GM19468 (cell line): ENCODE measurements at regions not wholly inside any gene's neighbourhood (a gene's known extent, or its start where the extent isn't known, plus 50 kb on each side); places are given as distances from the start of the nearest gene placed in this dataset.

Experiments
- ATAC-seq: cut with Tn5 transposase; IDR thresholded peaks from one replicate; pipeline ENCODE4 v1.9.1; 2021; ENCODE audit warnings: mild to moderate bottlenecking, moderate library complexity, moderate number of reproducible peaks; ENCODE audit not compliant: unreplicated experiment; ENCODE audit errors: extremely low read depth

- ATAC-seq: no peak
These were observed 392.3 kb upstream of the MEF2C start for GRCh38 chr5:89275066-89275855.

- no peak for ATAC-seq
These were observed 390.3 kb upstream of the MEF2C start for GRCh38 chr5:89273289-89273688.

- no peak for ATAC-seq
These were observed 387.9 kb upstream of the MEF2C start for GRCh38 chr5:89270901-89271300.

- no peak for ATAC-seq
These were observed 386.7 kb upstream of the MEF2C start for GRCh38 chr5:89269721-89270120.

- no peak for ATAC-seq
These were observed 385.5 kb upstream of the MEF2C start for GRCh38 chr5:89268460-89268859.

GRCh38 chr5:89267788-89268187 is 384.8 kb upstream of the MEF2C start:
- no peak for ATAC-seq

- no peak for ATAC-seq
These were observed 382.7 kb upstream of the MEF2C start for GRCh38 chr5:89265511-89266179.

GRCh38 chr5:89263846-89264245 is 380.9 kb upstream of the MEF2C start:
- no peak for ATAC-seq

GRCh38 chr5:89262030-89262429 is 379.0 kb upstream of the MEF2C start:
- ATAC-seq: no peak

- no peak for ATAC-seq
These were observed 377.3 kb upstream of the MEF2C start for GRCh38 chr5:89260254-89260653.

- ATAC-seq: no peak
These were observed 373.0 kb upstream of the MEF2C start for GRCh38 chr5:89255845-89256463.

GRCh38 chr5:89253666-89254352 is 370.8 kb upstream of the MEF2C start:
- ATAC-seq: no peak

GRCh38 chr5:89246864-89247263 is 363.9 kb upstream of the MEF2C start:
- ATAC-seq: no peak

- ATAC-seq: no peak
These were observed 363.3 kb upstream of the MEF2C start for GRCh38 chr5:89246252-89246651.

- no peak for ATAC-seq
These were observed 360.6 kb upstream of the MEF2C start for GRCh38 chr5:89243611-89244010.

GRCh38 chr5:89241186-89241585 is 358.2 kb upstream of the MEF2C start:
- no peak for ATAC-seq

GRCh38 chr5:89236900-89237299 is 353.9 kb upstream of the MEF2C start:
- ATAC-seq: no peak

- ATAC-seq: no peak
These were observed 350.5 kb upstream of the MEF2C start for GRCh38 chr5:89233462-89233861.

- peak; percentile 95 for ATAC-seq
These were observed 349.2 kb upstream of the MEF2C start for GRCh38 chr5:89232139-89232603.

GRCh38 chr5:89230178-89230577 is 347.2 kb upstream of the MEF2C start:
- ATAC-seq: no peak
